DND-41 (cell line): ENCODE measurements at regions not wholly inside any gene's neighbourhood (a gene's known extent, or its start where the extent isn't known, plus 50 kb on each side); places are given as distances from the start of the nearest gene placed in this dataset.

Source experiments
- CTCF ChIP-seq: IDR thresholded peaks from 2 replicates; pipeline ENCODE4 v1.5.1; 2012; ENCODE audit warnings: borderline replicate concordance, low read length, moderate library complexity, mild to moderate bottlenecking; ENCODE audit not compliant: poor library complexity, severe bottlenecking; ENCODE audit errors: extremely low read depth
- EZH2 ChIP-seq: IDR thresholded peaks from 3 replicates; pipeline ENCODE4 v1.6.1; 2012; ENCODE audit warnings: borderline replicate concordance, low read depth, mild to moderate bottlenecking, moderate library complexity, low read length, inconsistent platforms; ENCODE audit not compliant: severe bottlenecking

- TF ChIP-seq CTCF (no peak), EZH2 (no peak)
Observed at GRCh38 chr6:97705568-97705967, 422.6 kb upstream of the MMS22L start.
